ENCODE measurements at regions not wholly inside any gene's neighbourhood (a gene's known extent, or its start where the extent isn't known, plus 50 kb on each side); places are given as distances from the start of the nearest gene placed in this dataset.

DNA sequence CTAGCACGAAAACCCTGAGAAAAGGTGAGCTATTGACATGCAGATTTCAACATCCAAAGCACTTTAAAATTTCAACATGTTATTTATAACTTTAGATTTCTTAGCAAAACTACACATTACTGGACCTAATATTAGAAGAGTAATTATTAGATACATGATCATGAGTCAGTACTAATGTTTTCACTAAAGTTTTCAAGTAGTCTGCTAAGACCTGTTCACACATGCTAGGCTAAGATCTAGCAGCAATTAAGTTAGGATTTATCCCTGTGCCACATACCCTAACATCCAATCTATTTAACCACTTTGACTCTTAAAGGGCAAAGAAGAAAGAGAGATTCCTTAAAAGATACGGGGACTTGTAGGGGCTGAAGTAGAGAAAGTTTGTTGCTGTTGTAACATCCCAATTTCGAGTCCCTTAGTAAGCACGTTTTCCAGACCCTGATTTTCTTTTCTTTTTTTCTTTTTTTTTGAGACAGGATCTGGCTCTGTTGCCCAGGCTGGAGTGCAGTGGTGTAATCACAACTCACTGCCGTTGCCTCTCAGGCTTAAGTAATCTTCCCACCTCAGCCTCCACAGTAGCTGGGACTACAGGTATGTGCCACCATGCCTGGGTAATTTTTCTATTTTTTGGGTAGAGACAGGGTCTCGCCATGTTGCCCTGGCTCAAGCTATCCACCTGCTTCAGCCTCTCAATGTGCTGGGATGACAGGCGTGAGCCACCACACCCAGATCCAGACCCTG is 102.5 kb upstream of the ATF7IP start:
- H3K4me1 Mint-ChIP-seq, result peaks cover 22% of the 10 kb centered on the region
- peak overlapping the region; percentile 35 for H3K27ac Mint-ChIP-seq
- peaks cover 10% of the 10 kb centered on the region for H3K36me3 Mint-ChIP-seq
- H3K27me3 Mint-ChIP-seq, result no peaks in the 10 kb centered on the region
- ATAC-seq, result no peak
- H3K9me3 Mint-ChIP-seq, result peaks cover 12% of the 10 kb centered on the region
- H3K4me3 Mint-ChIP-seq, result no peak overlapping the region

DNA sequence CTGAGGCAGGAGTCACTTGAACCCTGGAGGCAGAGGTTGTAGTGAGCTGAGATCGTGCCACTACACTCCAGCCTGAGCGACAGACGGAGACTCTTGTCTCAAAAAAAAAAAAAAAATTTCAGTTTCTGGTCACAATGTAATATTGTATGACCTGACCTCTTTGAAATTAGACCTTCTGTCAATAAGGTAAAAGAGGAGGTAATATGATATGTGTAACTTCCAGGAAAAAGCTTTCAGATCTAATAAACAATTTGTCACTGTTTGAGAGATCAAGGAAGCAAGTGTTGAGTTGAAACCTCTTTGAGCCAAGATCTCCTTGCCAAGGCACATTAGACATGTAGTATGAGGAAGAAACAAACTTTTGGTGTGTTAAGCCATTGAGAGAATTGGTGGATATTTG is 101.7 kb upstream of the ATF7IP start:
- ATAC-seq, result no peak
- Mint-ChIP-seq H3K9me3 (peaks cover 8% of the 10 kb centered on the region), H3K27ac (peak overlapping the region; percentile 24), H3K4me1 (peaks cover 21% of the 10 kb centered on the region), H3K27me3 (no peaks in the 10 kb centered on the region), H3K4me3 (no peak overlapping the region), H3K36me3 (peaks cover 6% of the 10 kb centered on the region)

DNA sequence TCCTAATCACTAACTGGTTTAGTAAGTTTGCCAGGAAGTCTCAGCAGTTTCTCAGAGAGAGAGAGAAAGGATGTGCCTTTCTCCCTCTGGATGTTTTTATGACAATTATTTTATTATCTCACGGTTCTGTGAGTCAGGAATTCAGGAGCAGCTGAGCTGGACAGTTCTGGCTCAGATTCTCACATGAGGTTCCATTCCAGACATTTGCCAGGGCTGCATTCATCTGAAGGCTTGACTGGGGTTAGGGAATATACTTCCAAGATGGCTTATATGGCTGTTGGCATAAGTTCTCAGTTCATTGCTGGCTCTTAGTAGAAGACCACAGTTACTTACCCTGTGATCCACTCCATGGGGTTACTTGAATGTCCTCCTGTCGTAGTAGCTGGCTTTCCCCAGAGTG is 101.2 kb upstream of the ATF7IP start:
- H3K4me1 Mint-ChIP-seq, result peaks cover 20% of the 10 kb centered on the region
- H3K27ac Mint-ChIP-seq, result peak overlapping the region; percentile 24
- ATAC-seq, result no peak

DNA sequence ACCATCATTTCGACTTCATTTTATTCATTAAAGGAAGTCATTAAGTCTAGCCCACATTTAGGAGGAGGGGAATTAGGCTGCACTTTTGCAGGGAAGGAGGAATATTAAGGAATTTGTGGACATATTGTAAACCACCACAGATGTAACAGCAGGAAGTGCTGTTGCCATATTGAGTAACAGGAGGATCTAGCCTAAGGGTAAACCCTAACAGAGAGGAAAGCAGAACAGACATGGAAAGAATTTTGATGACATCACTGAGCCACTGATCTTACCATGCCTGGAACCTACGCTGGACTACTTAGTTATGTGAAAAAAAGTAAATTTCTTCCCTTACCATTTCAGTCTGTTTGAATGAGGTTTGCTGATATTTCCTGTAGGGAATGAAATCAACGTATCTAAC is 100.7 kb upstream of the ATF7IP start:
- no peaks in the 10 kb centered on the region for H3K27me3 Mint-ChIP-seq
- peaks cover 8% of the 10 kb centered on the region for H3K9me3 Mint-ChIP-seq
- H3K36me3 Mint-ChIP-seq, result peaks cover 11% of the 10 kb centered on the region
- peaks cover 20% of the 10 kb centered on the region for H3K4me1 Mint-ChIP-seq
- no peak overlapping the region for H3K4me3 Mint-ChIP-seq
- no peak for ATAC-seq
- H3K27ac Mint-ChIP-seq, result peak overlapping the region; percentile 24

More for the DNA sequence above, 101.2 kb upstream of the ATF7IP start:
- peaks cover 8% of the 10 kb centered on the region for H3K9me3 Mint-ChIP-seq
- H3K4me3 Mint-ChIP-seq, result no peak overlapping the region
- peaks cover 7% of the 10 kb centered on the region for H3K36me3 Mint-ChIP-seq
- no peaks in the 10 kb centered on the region for H3K27me3 Mint-ChIP-seq

DNA sequence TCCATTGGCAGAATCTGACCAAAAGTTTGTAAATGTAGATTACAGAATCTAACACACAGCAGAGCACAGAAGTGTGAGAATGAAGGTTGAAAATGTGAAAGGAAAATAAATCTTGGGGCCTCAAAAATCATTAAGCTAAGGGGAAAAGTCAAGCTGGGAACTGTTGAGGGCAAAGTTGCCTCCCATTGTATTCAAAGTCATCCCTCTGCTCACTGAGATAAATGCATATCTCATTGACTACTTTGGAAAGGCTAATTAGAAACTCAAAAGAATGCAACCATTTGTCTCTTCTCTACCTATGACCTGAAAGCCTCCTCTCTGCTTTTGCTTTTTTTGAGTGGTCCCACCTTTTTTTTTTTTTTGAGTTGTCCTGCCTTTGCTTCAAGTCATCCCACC is 97.4 kb upstream of the ATF7IP start:
- Mint-ChIP-seq H3K4me1 (peaks cover 18% of the 10 kb centered on the region), H3K36me3 (peaks cover 22% of the 10 kb centered on the region), H3K27ac (peak overlapping the region; percentile 8), H3K9me3 (peaks cover 15% of the 10 kb centered on the region), H3K4me3 (no peak overlapping the region), H3K27me3 (no peaks in the 10 kb centered on the region)
- no peak for ATAC-seq

DNA sequence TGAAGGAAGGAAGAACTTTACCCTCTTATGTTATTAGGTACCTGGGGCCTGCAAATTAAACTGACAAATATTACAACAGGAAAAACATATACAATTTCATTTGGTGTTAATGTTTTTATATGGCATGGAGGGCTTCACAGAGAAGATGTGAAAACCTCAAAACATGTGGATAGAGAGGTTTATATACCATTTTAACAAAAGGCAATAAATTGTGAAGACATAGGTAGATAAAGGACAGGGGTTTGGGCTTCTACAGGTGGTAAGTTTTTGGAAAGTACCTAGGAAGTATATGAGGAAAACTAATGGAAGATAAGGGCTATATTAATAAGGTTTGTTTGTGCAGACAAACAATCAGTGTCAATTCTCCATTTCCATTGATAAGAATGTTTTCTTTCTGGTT is 95.1 kb upstream of the ATF7IP start:
- peaks cover 14% of the 10 kb centered on the region for H3K9me3 Mint-ChIP-seq
- no peak overlapping the region for H3K4me3 Mint-ChIP-seq
- H3K36me3 Mint-ChIP-seq, result peaks cover 30% of the 10 kb centered on the region

DNA sequence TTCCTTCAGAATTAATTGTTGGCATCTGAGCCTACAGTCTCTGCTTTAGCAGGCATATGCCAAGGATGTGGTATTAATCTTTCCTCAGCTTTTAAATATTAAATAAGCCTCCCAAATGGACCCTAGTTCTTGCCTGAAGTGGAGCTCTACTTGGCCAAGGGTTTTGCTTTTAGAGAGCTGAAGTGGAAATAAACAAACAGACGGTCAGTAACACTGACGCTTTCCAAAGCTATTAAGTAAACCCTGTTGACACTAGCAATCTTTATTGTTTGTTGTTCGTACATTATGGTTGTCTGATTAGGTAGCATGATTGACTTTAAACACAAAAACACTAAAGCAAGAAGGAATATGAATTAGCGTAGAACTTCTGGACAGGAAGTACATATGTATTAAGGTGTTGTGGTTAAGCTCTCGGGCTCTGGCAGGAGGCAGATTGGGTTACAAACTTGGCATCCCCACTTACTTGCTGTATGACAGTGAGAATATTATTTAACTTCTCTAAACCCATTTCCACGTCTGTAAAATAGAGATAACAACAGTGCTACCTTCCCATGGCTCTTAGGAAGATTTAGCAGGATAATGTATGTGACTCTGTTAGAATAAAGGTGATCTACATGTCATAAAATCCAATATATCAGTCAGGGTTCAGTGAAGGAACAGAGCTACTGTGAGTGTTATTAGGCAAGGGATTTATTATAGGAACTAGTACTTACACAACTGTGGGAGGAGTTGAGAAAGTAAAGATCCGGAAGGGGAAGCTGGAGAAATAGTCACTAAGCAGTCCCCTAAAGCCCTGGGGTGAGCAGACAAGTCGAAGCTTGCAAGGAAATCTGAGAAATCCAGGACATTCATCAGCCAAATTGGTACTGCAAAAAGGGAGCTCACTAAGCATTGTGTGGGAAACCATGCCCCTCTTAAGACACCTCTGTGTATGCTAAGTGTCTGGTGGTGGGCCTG is 92.2 kb upstream of the ATF7IP start:
- Mint-ChIP-seq H3K9me3 (peaks cover 23% of the 10 kb centered on the region), H3K36me3 (peaks cover 46% of the 10 kb centered on the region), H3K4me1 (peaks cover 46% of the 10 kb centered on the region), H3K27ac (peak overlapping the region; percentile 85), H3K4me3 (no peak overlapping the region), H3K27me3 (no peaks in the 10 kb centered on the region)
- ATAC-seq, result peak; percentile 73

More for the DNA sequence above, 95.1 kb upstream of the ATF7IP start:
- Mint-ChIP-seq H3K27me3 (no peaks in the 10 kb centered on the region), H3K4me1 (peaks cover 29% of the 10 kb centered on the region), H3K27ac (no peak overlapping the region)
- ATAC-seq, result no peak

DNA sequence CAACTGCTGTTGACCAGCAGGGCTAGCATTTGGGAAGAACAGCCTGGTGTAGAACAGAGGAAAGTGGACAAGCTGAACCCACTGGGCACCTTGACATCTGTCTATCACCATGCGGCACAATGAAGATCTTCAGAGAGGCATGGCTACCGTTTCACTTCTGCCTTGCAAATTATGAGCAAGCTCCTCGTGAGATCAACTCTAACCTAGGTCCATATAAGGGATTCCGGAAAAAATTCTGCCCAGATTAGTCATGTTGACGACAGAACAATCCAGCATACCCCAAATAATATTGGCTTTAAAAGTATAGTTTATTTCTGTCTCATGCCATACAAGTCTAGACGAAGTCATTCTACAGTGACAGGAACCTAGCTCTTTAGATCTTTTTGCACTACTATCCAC is 91.6 kb upstream of the ATF7IP start:
- H3K4me3 Mint-ChIP-seq, result no peak overlapping the region
- peaks cover 46% of the 10 kb centered on the region for H3K36me3 Mint-ChIP-seq
- no peaks in the 10 kb centered on the region for H3K27me3 Mint-ChIP-seq
- peak; percentile 70 for ATAC-seq
- H3K4me1 Mint-ChIP-seq, result peaks cover 48% of the 10 kb centered on the region
- H3K27ac Mint-ChIP-seq, result peak overlapping the region; percentile 85
- peaks cover 23% of the 10 kb centered on the region for H3K9me3 Mint-ChIP-seq

DNA sequence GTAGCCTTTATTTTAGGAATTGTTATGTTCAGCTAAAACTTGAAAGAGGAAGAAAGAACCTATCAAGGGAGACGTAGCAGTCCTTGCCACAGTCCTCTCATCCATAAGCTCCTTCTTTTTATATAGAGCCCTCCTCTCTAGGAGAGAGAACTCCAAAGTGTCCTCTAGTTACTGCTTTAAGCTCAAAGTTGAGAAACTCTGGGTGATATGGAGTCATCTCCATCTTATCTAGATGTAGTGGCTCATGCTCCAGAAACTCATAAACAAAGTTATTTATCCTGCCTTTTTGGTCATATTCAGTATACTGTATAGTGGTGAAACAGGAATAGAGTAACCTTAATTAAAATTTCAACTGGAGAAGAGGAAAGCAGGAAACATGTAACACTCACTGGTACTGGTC is 90.4 kb upstream of the ATF7IP start:
- no peak for ATAC-seq
- peaks cover 48% of the 10 kb centered on the region for H3K4me1 Mint-ChIP-seq
- H3K9me3 Mint-ChIP-seq, result peaks cover 24% of the 10 kb centered on the region
- peaks cover 46% of the 10 kb centered on the region for H3K36me3 Mint-ChIP-seq
- H3K4me3 Mint-ChIP-seq, result no peak overlapping the region
- peak overlapping the region; percentile 85 for H3K27ac Mint-ChIP-seq
- H3K27me3 Mint-ChIP-seq, result no peaks in the 10 kb centered on the region

DNA sequence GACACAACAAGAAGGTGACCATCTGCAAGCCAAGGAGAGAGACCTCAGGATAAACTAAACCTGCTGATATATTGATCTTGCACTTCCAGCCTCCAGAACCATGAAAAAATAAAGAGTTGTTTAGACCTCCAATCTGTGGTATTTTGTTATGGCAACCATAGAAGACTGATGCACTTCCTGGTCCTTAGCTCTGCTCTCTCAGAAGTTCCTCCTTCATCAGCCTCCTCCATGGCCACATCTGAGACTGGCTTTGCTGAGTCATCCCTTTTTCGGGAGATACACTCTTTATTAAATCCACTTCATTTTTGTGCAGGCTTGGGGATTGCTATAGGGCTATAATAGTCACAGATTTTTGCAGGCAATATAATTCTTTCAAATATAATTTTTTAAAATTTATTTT is 89.6 kb upstream of the ATF7IP start:
- H3K27me3 Mint-ChIP-seq, result no peaks in the 10 kb centered on the region
- H3K9me3 Mint-ChIP-seq, result peaks cover 21% of the 10 kb centered on the region
- no peak for ATAC-seq

DNA sequence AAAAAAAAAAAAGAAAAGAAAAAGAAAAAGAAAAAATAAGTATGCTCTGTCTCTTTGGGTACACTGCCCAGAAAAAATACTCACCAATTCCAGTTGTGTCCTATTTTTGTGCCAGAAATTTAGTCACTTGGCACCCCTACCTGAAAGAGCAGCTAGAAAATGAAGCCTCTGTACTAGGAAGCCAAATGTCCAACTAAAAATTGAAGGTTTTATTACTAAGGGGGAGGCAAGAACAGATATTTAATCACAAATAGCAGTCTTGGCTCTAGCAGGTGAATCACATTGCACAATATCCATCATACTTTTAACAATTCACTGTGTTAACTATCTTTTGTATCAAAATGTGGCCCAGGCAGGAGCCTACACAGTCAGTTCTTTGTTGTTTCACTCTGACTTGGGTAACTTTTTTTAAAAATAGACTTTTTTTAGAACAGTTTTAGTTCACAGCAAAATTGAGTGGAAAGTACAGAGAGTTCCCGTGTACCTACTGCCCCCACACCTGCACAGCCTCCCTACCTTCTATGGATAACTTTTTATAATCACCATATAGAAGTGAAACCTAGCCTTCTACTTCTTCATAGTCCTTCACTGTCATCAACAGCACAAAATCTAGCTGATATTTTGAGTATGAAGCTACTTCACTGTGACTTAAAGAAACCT is 87.1 kb upstream of the ATF7IP start:
- ATAC-seq, result peak; percentile 84
- peak overlapping the region; percentile 85 for H3K27ac Mint-ChIP-seq
- H3K27me3 Mint-ChIP-seq, result no peaks in the 10 kb centered on the region
- peaks cover 53% of the 10 kb centered on the region for H3K4me1 Mint-ChIP-seq
- peaks cover 21% of the 10 kb centered on the region for H3K9me3 Mint-ChIP-seq
- peaks cover 38% of the 10 kb centered on the region for H3K36me3 Mint-ChIP-seq
- H3K4me3 Mint-ChIP-seq, result no peak overlapping the region

More for the DNA sequence above, 89.6 kb upstream of the ATF7IP start:
- Mint-ChIP-seq H3K36me3 (peaks cover 43% of the 10 kb centered on the region), H3K4me1 (peaks cover 54% of the 10 kb centered on the region), H3K27ac (peak overlapping the region; percentile 85), H3K4me3 (no peak overlapping the region)

DNA sequence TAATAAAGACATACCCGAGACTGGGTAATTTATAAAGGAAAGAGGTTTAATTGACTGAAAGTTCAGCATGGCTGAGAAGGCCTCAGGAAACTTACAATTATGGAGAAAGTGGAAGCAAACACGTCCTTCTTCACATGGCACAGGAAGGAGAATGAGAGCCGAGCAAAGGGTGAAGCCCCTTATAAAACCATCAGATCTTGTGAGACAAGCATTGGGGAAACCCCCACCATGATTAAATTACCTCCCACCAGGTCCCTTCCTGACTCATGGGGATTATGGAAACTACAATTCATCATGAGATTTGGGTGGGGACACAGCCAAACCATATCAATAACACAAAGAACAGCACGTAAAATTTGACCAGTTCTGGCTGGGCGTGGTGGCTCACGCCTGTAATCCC is 85.6 kb upstream of the ATF7IP start:
- H3K4me1 Mint-ChIP-seq, result peaks cover 59% of the 10 kb centered on the region
- ATAC-seq, result no peak
- H3K27ac Mint-ChIP-seq, result peak overlapping the region; percentile 100

DNA sequence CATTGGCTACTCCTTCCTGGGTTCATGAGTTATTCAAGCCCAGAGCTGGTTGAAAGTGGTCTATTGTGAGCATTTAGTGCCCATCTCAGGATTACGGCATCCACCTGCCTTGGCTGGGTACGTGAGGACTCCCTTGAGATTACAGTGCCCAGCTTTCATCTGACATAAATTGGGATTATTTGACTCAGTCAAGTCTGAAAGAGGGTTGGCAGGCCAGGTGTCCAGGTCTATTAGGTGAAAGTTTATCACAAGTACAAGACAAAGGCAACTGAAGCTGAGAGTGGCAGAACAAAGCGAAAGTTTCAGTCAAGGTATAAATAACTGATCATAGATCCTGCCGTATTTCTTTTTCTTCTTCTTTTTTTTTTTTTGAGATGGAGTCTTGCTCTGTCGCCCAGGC is 84.6 kb upstream of the ATF7IP start:
- H3K27ac Mint-ChIP-seq, result peak overlapping the region; percentile 100
- H3K27me3 Mint-ChIP-seq, result no peaks in the 10 kb centered on the region
- peaks cover 34% of the 10 kb centered on the region for H3K36me3 Mint-ChIP-seq
- H3K9me3 Mint-ChIP-seq, result peaks cover 10% of the 10 kb centered on the region
- no peak for ATAC-seq
- H3K4me3 Mint-ChIP-seq, result no peak overlapping the region
- H3K4me1 Mint-ChIP-seq, result peaks cover 59% of the 10 kb centered on the region

More for the DNA sequence above, 85.6 kb upstream of the ATF7IP start:
- no peak overlapping the region for H3K4me3 Mint-ChIP-seq
- peaks cover 15% of the 10 kb centered on the region for H3K9me3 Mint-ChIP-seq
- no peaks in the 10 kb centered on the region for H3K27me3 Mint-ChIP-seq
- peaks cover 40% of the 10 kb centered on the region for H3K36me3 Mint-ChIP-seq

DNA sequence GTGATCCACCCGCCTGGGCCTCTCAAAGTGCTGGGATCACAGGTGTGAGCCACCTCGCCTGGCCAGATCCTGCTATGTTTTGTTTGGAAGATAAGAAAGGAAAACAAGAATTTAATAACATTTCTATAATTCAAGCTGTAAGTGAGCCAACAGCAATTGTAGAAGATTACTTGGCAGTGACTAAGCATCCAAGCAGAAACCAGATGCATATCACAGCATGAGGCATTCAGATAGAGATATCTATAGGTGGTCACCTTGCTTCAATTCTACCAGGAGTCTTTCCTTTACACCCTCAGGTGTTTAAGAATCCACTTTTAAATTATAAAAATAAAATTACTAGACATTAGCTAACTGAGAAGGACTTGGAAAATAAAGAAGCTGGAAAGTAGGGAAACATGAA is 83.9 kb upstream of the ATF7IP start:
- ATAC-seq, result no peak
- Mint-ChIP-seq H3K4me1 (peaks cover 53% of the 10 kb centered on the region), H3K27me3 (no peaks in the 10 kb centered on the region), H3K27ac (peak overlapping the region; percentile 100), H3K9me3 (peaks cover 9% of the 10 kb centered on the region), H3K36me3 (peaks cover 32% of the 10 kb centered on the region), H3K4me3 (no peak overlapping the region)

DNA sequence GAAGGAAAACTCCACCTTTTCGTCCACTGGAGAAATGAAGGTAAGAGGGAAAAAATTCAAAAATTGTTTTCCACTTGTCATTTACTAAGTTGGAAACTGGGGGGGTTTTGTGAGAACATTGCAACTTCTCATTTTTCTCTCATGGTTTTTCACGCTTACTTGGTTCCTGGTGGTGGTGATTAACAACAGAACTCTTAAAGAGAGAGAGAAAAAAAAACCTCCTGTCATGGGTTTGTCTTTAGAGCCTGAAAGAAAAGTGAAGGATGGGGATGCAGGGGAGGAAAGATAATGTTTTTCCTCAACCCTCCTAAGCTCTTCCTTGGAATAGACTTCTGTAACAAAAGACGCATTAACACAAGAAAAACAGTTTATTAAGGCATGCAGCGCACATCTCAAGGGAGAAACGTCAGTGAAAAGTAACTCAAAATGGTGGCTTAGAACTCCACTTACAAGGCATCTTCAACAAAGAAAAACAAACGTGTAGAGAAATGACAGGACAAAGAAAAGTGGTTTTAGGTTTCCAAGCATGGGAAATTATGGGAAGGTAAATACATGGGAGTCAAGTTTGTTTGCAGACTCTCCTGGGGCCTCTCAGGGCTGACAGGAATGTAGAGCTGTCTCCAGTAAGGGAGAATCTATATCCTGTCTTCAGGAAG is 81.9 kb upstream of the ATF7IP start:
- Mint-ChIP-seq H3K36me3 (peaks cover 28% of the 10 kb centered on the region), H3K9me3 (peaks cover 6% of the 10 kb centered on the region), H3K27ac (peak overlapping the region; percentile 100), H3K4me1 (peaks cover 33% of the 10 kb centered on the region), H3K4me3 (peak overlapping the region; percentile 54), H3K27me3 (no peaks in the 10 kb centered on the region)
- peak; percentile 86 for ATAC-seq
